Astrocyte (in vitro differentiated cells and primary cell): ENCODE measurements at regions not wholly inside any gene's neighbourhood (a gene's known extent, or its start where the extent isn't known, plus 50 kb on each side); places are given as distances from the start of the nearest gene placed in this dataset.
"Not testable (repeated sequence)": the region's sequence is repeated elsewhere in the genome, so short reads cannot be mapped to it uniquely, and the experiment has no call there.

Source experiments
- EZH2 ChIP-seq: IDR thresholded peaks from 2 replicates; pipeline ENCODE4 v1.6.1; 2012; ENCODE audit warnings: mild to moderate bottlenecking, low read length, inconsistent platforms; ENCODE audit not compliant: insufficient read depth
- TF ChIP-seq, protein P1 (sequence below): IDR thresholded peaks from 2 replicates; pipeline ENCODE4 v1.5.1; 2011; ENCODE audit warnings: low read depth, mild to moderate bottlenecking, inconsistent platforms, low read length, moderate library complexity; ENCODE audit not compliant: insufficient read depth

DNA sequence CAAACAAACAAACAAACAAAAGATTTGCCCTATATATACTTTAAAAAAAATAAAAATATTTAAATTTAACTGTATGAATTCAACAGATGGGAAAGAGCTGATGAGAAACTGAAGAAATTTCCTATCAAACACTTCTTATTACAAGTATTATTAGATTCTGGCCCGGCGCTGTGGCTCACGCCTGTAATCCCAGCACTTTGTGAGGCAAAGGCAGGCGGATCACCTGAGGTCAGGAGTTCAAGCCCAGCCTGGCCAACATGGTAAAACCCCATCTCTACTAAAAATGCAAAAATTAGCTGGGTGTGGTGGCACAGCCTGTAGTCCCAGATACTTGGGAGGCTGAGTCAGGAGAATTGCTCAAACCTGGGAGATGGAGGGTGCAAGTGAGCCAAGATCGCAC lies 180.8 kb downstream of the ABCC12 start:
- not testable (repeated sequence) for TF ChIP-seq EZH2
- TF ChIP-seq, protein P1, sequence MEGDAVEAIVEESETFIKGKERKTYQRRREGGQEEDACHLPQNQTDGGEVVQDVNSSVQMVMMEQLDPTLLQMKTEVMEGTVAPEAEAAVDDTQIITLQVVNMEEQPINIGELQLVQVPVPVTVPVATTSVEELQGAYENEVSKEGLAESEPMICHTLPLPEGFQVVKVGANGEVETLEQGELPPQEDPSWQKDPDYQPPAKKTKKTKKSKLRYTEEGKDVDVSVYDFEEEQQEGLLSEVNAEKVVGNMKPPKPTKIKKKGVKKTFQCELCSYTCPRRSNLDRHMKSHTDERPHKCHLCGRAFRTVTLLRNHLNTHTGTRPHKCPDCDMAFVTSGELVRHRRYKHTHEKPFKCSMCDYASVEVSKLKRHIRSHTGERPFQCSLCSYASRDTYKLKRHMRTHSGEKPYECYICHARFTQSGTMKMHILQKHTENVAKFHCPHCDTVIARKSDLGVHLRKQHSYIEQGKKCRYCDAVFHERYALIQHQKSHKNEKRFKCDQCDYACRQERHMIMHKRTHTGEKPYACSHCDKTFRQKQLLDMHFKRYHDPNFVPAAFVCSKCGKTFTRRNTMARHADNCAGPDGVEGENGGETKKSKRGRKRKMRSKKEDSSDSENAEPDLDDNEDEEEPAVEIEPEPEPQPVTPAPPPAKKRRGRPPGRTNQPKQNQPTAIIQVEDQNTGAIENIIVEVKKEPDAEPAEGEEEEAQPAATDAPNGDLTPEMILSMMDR, result not testable (repeated sequence)
